Aorta (tissue), 5 donors: ENCODE measurements at regions not wholly inside any gene's neighbourhood (a gene's known extent, or its start where the extent isn't known, plus 50 kb on each side); places are given as distances from the start of the nearest gene placed in this dataset.

Experiments
- ATAC-seq: fragments of 200-7000 bp; cut with Tn5 transposase; one replicate; pipeline ENCODE4 v1.9.1; 2022; ENCODE audit warnings: moderate library complexity; ENCODE audit not compliant: low FRiP score
- DNase-seq, 2 donors: peaks; one replicate each; pipeline ENCODE4 v3.0.0-alpha.2; 2020
- H3K27ac ChIP-seq, 2 donors: one replicate each; pipeline ENCODE4 v1.5.1; 2013; ENCODE audit warnings: low read length in 2 of 2, mild to moderate bottlenecking in 2 of 2, moderate library complexity in 2 of 2, control low read depth in 1 of 2, inconsistent platforms in 1 of 2, low read depth in 1 of 2
- H3K27me3 ChIP-seq, 2 donors: one replicate each; pipeline ENCODE4 v1.6.1; 2013; ENCODE audit warnings: control low read depth in 1 of 2, low read length in 1 of 2, mild to moderate bottlenecking in 1 of 2, moderate library complexity in 1 of 2; ENCODE audit not compliant: insufficient read depth in 2 of 2, control insufficient read depth in 1 of 2
- H3K36me3 ChIP-seq, 2 donors: one replicate each; pipeline ENCODE4 v1.6.1; 2013; ENCODE audit warnings: control low read depth in 1 of 2, low read length in 1 of 2, mild to moderate bottlenecking in 1 of 2; ENCODE audit not compliant: insufficient read depth in 2 of 2, control insufficient read depth in 1 of 2
- H3K4me1 ChIP-seq, 2 donors: one replicate each; pipeline ENCODE4 v1.6.1; 2013; ENCODE audit warnings: low read length in 2 of 2, control low read depth in 1 of 2, mild to moderate bottlenecking in 1 of 2, moderate library complexity in 1 of 2; ENCODE audit not compliant: insufficient read depth in 2 of 2, control insufficient read depth in 1 of 2
- H3K4me3 ChIP-seq, 2 donors: one replicate each; pipeline ENCODE4 v1.5.1; 2013; ENCODE audit warnings: low read length in 2 of 2, control low read depth in 1 of 2, mild to moderate bottlenecking in 1 of 2
- H3K9me3 ChIP-seq: one replicate; pipeline ENCODE4 v1.6.1; 2013; ENCODE audit warnings: mild to moderate bottlenecking, low read length; ENCODE audit not compliant: control insufficient read depth
- WGBS, 2 donors: extraction: QIAGEN DNeasy Blood & Tissue Kit; methylation state at CpG; one replicate each; pipeline ENCODE4 v1.1.7; 2013; 5-methylcytosine and 5-hydroxymethylcytosine counted together
- intact Hi-C, 2 donors: fragments of 100-400 bp; cut with DNase I; formaldehyde crosslinking; loops; one replicate each; pipeline versions ENCODE4 v1.14.2 to v1.15.0; 2022
- donor health status: healthy with polysubstance abuse.
- donor health status: Bipolar disorder and iron deficiency.
- donor health status: DM: no; HTN: no; CAD: no.
- donor health status: DM: no; HTN: no; CAD: no.
- donor health status: DM: yes; HTN: yes; CAD: no.

GRCh38 chr2:180334514-180334913, 327.4 kb upstream of the CWC22 start:
- whole genome bisulfite sequencing, 2 donors = 88 to 90% methylated on average over 3 of the region's 3 CpGs
- ATAC-seq (no peak), DNase-seq (no peak)
- intact Hi-C loops = no loop called here
- H3K4me1 ChIP-seq = no peaks in the 10 kb centered on the region
- no peaks in the 10 kb centered on the region for H3K36me3 ChIP-seq
- no peak overlapping the region for H3K27ac ChIP-seq
- H3K27me3 ChIP-seq = no peaks in the 10 kb centered on the region
- no peak overlapping the region for H3K4me3 ChIP-seq
- H3K9me3 ChIP-seq = no peaks in the 10 kb centered on the region

DNA sequence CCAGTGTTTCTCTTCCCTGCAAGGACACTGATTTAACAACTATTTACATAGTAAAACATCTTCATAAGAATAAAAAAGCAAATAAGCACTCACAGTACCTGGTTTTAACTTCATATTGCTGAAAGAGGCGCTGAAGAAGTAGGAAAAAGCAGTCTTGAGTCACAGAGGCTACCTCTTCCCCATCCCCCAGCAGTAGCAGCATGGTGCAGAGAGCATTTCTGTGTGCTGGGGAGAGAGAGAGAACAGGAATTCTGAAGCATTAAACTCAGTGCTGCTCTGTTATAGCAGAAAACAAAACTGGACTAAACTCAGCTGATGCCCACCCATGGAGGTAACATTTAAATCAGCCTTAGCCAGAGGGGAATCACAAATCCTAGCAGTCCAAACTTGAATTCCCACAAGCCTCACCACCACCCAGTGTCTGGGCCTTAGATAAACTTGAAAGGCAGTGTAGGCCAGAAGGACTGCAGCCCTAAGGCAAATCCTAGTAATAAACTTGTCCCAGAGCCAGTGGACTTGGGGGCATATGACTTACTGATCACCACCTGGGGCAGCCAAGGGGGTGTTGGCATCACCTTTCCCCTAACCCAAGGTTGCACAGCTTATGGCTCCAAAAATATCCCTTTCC, 321.8 kb upstream of the CWC22 start:
- no peaks in the 10 kb centered on the region for H3K9me3 ChIP-seq
- DNase-seq (no peak), ATAC-seq (no peak)
- no peak overlapping the region for H3K27ac ChIP-seq
- no peak overlapping the region for H3K4me3 ChIP-seq
- 26 to 37% methylated on average over 1 of the region's 1 CpG for WGBS, 2 donors
- no peaks in the 10 kb centered on the region for H3K4me1 ChIP-seq
- intact Hi-C loops = no loop called here
- no peaks in the 10 kb centered on the region for H3K27me3 ChIP-seq
- H3K36me3 ChIP-seq = no peaks in the 10 kb centered on the region

DNA sequence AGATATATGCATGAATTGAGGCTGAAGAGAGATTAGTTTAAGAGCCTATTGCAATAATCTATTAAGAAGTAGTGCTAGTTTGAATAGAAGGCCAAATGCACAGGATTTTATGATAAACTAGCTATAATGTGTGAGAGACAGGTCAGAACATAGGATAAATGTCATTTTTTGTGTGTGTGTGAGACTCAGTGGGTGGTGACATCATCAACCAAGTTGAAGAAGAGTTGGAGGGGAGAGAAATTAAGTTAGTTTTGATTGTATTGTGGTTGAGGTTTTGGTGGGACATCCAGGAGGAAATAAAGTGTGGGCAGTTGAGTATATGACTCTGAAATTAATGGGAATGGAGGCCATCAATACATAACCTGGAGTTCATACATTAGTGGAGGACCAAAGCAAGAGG, 320.1 kb upstream of the CWC22 start:
- intact Hi-C loops = no loop called here
- Histone ChIP-seq H3K4me3 (no peak overlapping the region), H3K27me3 (no peaks in the 10 kb centered on the region), H3K9me3 (no peaks in the 10 kb centered on the region), H3K27ac (no peak overlapping the region), H3K4me1 (no peaks in the 10 kb centered on the region), H3K36me3 (no peaks in the 10 kb centered on the region)
- DNase-seq (no peak), ATAC-seq (no peak)

DNA sequence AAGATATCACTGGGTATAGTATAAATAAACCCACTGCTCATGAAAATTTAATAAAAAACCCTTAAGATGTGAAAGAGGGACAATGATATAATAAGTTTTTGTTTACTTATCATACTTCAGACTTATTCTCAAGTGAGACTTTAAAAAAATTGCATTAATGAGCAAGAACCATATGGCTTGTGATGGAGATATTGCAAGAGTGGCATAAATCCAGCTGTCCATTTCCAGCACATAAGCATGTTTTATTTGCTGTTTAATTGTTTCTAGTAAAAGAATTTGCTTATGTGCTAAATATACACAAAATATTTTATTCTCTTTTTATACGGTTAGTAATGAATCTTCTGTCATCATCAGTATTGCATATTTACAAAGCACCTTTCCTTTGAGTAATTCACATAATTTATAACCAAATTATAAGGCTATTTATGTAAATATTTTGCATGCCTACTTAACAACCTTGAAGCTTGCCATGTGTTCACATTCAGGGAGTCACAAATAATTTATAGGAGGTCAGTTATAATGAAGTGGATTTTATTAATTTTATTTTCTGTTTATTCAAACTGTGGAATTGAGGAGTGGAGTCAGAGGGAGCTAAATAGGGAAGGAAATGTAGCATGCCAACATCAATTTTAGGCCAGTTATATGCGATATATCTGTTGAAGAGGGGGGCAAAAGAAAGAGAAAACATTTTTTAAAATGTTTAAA, 318.5 kb upstream of the CWC22 start:
- Histone ChIP-seq H3K27me3 (no peaks in the 10 kb centered on the region), H3K4me3 (no peak overlapping the region), H3K36me3 (no peaks in the 10 kb centered on the region), H3K9me3 (no peaks in the 10 kb centered on the region), H3K27ac (no peak overlapping the region), H3K4me1 (no peaks in the 10 kb centered on the region)
- ATAC-seq (no peak), DNase-seq (no peak)
- intact Hi-C loops = no loop called here
- 55 to 58% methylated on average over 2 of the region's 2 CpGs for WGBS, 2 donors

- Histone ChIP-seq H3K27ac (no peak overlapping the region), H3K9me3 (no peaks in the 10 kb centered on the region), H3K36me3 (no peaks in the 10 kb centered on the region), H3K27me3 (no peaks in the 10 kb centered on the region), H3K4me1 (no peaks in the 10 kb centered on the region), H3K4me3 (no peak overlapping the region)
- DNase-seq = no peak
- intact Hi-C loops = no loop called here
- no peak for ATAC-seq
These were observed 317.1 kb upstream of the CWC22 start for GRCh38 chr2:180324182-180324581.

DNA sequence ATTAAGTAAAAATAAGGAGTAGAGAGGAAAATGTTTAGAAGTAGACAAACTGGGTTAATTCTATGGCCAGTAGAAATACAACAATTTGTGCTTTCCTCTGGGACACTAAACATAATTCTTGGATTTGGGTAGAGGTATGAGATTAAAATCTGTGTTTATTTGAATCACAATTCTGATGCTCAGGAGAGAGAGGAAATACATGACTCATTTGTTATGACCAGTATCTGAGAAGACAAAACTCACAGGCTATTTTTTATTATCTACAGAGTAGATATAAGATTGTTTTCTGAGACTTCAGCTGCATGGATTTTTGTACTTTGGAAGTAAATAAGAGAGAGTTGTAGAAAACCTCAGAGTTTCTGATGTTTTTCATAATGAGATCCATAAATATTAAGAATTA, 315.7 kb upstream of the CWC22 start:
- no peak for ATAC-seq
- H3K36me3 ChIP-seq = no peaks in the 10 kb centered on the region
- intact Hi-C loops = no loop called here

GRCh38 chr2:180319586-180320405, 312.7 kb upstream of the CWC22 start:
- Histone ChIP-seq H3K36me3 (no peaks in the 10 kb centered on the region), H3K27me3 (no peaks in the 10 kb centered on the region), H3K4me3 (no peak overlapping the region), H3K4me1 (no peaks in the 10 kb centered on the region), H3K27ac (no peak overlapping the region), H3K9me3 (peaks cover 2% of the 10 kb centered on the region)
- intact Hi-C loops = no loop called here
- ATAC-seq = no peak
- no peak for DNase-seq

More for the DNA sequence above, 315.7 kb upstream of the CWC22 start:
- no peak overlapping the region for H3K4me3 ChIP-seq
- no peaks in the 10 kb centered on the region for H3K27me3 ChIP-seq
- H3K27ac ChIP-seq = no peak overlapping the region
- no peaks in the 10 kb centered on the region for H3K4me1 ChIP-seq
- no peaks in the 10 kb centered on the region for H3K9me3 ChIP-seq
- DNase-seq = no peak

- Histone ChIP-seq H3K9me3 (peaks cover 2% of the 10 kb centered on the region), H3K27ac (no peak overlapping the region), H3K4me3 (no peak overlapping the region), H3K4me1 (no peaks in the 10 kb centered on the region), H3K27me3 (no peaks in the 10 kb centered on the region), H3K36me3 (no peaks in the 10 kb centered on the region)
- WGBS, 2 donors = 67 to 77% methylated on average over 2 of the region's 2 CpGs
- intact Hi-C loops = no loop called here
- ATAC-seq (no peak), DNase-seq (no peak)
These were observed 307.0 kb upstream of the CWC22 start for GRCh38 chr2:180314086-180314485.

DNA sequence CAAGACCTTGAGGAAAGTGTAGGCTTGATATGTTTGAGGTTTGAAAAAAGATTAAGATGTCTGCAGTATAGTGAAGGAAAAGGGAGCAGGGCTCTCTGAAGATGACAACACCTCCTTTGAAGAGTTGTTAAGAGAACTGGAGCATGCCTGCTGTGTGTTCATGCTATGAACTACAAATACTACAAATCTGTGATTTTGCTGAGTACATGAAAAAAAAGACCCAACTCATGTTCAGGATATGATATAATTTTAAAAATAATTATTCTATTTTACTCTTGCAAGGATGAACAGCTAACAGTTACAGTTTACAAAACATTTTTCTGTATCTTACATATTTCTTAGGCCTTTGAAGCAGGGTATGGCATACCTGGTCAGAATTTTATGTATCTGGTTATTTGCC, 305.4 kb upstream of the CWC22 start:
- H3K27ac ChIP-seq = no peak overlapping the region
- no peaks in the 10 kb centered on the region for H3K27me3 ChIP-seq
- H3K4me1 ChIP-seq = no peaks in the 10 kb centered on the region
- H3K4me3 ChIP-seq = no peak overlapping the region
- intact Hi-C loops = no loop called here
- no peak for DNase-seq
- no peak for ATAC-seq
- H3K36me3 ChIP-seq = no peaks in the 10 kb centered on the region
- peaks cover 2% of the 10 kb centered on the region for H3K9me3 ChIP-seq
